GM19023 (cell line): ENCODE measurements at regions not wholly inside any gene's neighbourhood (a gene's known extent, or its start where the extent isn't known, plus 50 kb on each side); places are given as distances from the start of the nearest gene placed in this dataset.

ENCODE experiments used
- ATAC-seq: cut with Tn5 transposase; IDR thresholded peaks from one replicate; pipeline ENCODE4 v1.9.1; 2021; ENCODE audit warnings: mild to moderate bottlenecking, moderate library complexity; ENCODE audit not compliant: unreplicated experiment

- no peak for ATAC-seq
These were observed 551.1 kb downstream of the BCL11A start for GRCh38 chr2:60002183-60002867.

GRCh38 chr2:60000686-60001085, 552.8 kb downstream of the BCL11A start:
- ATAC-seq = no peak

- ATAC-seq = no peak
These were observed 555.1 kb downstream of the BCL11A start for GRCh38 chr2:59998324-59998723.

GRCh38 chr2:59997371-59997770, 556.1 kb downstream of the BCL11A start:
- ATAC-seq = no peak

GRCh38 chr2:59996855-59997254, 556.6 kb downstream of the BCL11A start:
- no peak for ATAC-seq

- no peak for ATAC-seq
These were observed 559.7 kb downstream of the BCL11A start for GRCh38 chr2:59993726-59994125.

GRCh38 chr2:59988341-59988740, 565.1 kb downstream of the BCL11A start:
- ATAC-seq = no peak

- no peak for ATAC-seq
These were observed 566.9 kb downstream of the BCL11A start for GRCh38 chr2:59986511-59986910.

- no peak for ATAC-seq
These were observed 567.5 kb downstream of the BCL11A start for GRCh38 chr2:59985923-59986322.

- no peak for ATAC-seq
These were observed 579.2 kb downstream of the BCL11A start for GRCh38 chr2:59974051-59974766.

GRCh38 chr2:59969161-59969560, 584.3 kb downstream of the BCL11A start:
- no peak for ATAC-seq

- ATAC-seq = no peak
These were observed 585.0 kb downstream of the BCL11A start for GRCh38 chr2:59968441-59968840.

- ATAC-seq = no peak
These were observed 585.8 kb downstream of the BCL11A start for GRCh38 chr2:59967691-59968090.

GRCh38 chr2:59963157-59963556, 590.3 kb downstream of the BCL11A start:
- no peak for ATAC-seq

- ATAC-seq = no peak
These were observed 591.7 kb downstream of the BCL11A start for GRCh38 chr2:59961746-59962145.

GRCh38 chr2:59959944-59960343, 593.5 kb downstream of the BCL11A start:
- no peak for ATAC-seq

GRCh38 chr2:59957504-59957903, 596.0 kb downstream of the BCL11A start:
- no peak for ATAC-seq

- no peak for ATAC-seq
These were observed 596.5 kb downstream of the BCL11A start for GRCh38 chr2:59956981-59957380.

- no peak for ATAC-seq
These were observed 605.4 kb downstream of the BCL11A start for GRCh38 chr2:59947917-59948541.

- ATAC-seq = no peak
These were observed 606.2 kb downstream of the BCL11A start for GRCh38 chr2:59947209-59947608.

GRCh38 chr2:59939236-59939635, 614.2 kb downstream of the BCL11A start:
- ATAC-seq = no peak

GRCh38 chr2:59938181-59938580, 615.3 kb downstream of the BCL11A start:
- ATAC-seq = no peak
